Rectal smooth muscle tissue (tissue), 1 donor: ENCODE measurements at regions not wholly inside any gene's neighbourhood (a gene's known extent, or its start where the extent isn't known, plus 50 kb on each side); places are given as distances from the start of the nearest gene placed in this dataset.

ENCODE experiments used
- H3K27ac ChIP-seq: one replicate; pipeline ENCODE4 v1.7.0; 2013; ENCODE audit warnings: low read depth, low read length, inconsistent platforms
- H3K27me3 ChIP-seq: one replicate; pipeline ENCODE4 v1.7.0; 2013; ENCODE audit warnings: low read length; ENCODE audit not compliant: control insufficient read depth, insufficient read depth
- H3K36me3 ChIP-seq: one replicate; pipeline ENCODE4 v1.7.0; 2013; ENCODE audit warnings: low read length; ENCODE audit not compliant: control insufficient read depth, insufficient read depth
- H3K4me1 ChIP-seq: one replicate; pipeline ENCODE4 v1.7.0; 2013; ENCODE audit warnings: low read length; ENCODE audit not compliant: control insufficient read depth, insufficient read depth
- H3K4me3 ChIP-seq: one replicate; pipeline ENCODE4 v1.7.0; 2013; ENCODE audit warnings: low read length
- H3K9ac ChIP-seq: one replicate; pipeline ENCODE4 v1.7.0; 2013; ENCODE audit warnings: low read length

GRCh38 chr1:186536273-186536890 lies 75.5 kb upstream of the PDC start:
- Histone ChIP-seq H3K27me3 (no peaks in the 10 kb centered on the region), H3K36me3 (no peaks in the 10 kb centered on the region), H3K27ac (no peak overlapping the region), H3K4me1 (no peaks in the 10 kb centered on the region), H3K4me3 (no peak overlapping the region), H3K9ac (no peak overlapping the region)

- Histone ChIP-seq H3K27me3 (no peaks in the 10 kb centered on the region), H3K4me1 (no peaks in the 10 kb centered on the region), H3K9ac (no peak overlapping the region), H3K27ac (no peak overlapping the region), H3K4me3 (no peak overlapping the region), H3K36me3 (no peaks in the 10 kb centered on the region)
Observed at GRCh38 chr1:186535388-186536133, 74.6 kb upstream of the PDC start.

GRCh38 chr1:186534401-186534800 lies 73.5 kb upstream of the PDC start:
- Histone ChIP-seq H3K9ac (no peak overlapping the region), H3K4me3 (no peak overlapping the region), H3K36me3 (no peaks in the 10 kb centered on the region), H3K4me1 (no peaks in the 10 kb centered on the region), H3K27me3 (no peaks in the 10 kb centered on the region), H3K27ac (no peak overlapping the region)

GRCh38 chr1:186532466-186532865 lies 71.6 kb upstream of the PDC start:
- H3K27me3 ChIP-seq, result no peaks in the 10 kb centered on the region
- H3K4me3 ChIP-seq, result no peak overlapping the region
- H3K9ac ChIP-seq, result no peak overlapping the region
- no peak overlapping the region for H3K27ac ChIP-seq
- H3K4me1 ChIP-seq, result no peaks in the 10 kb centered on the region
- no peaks in the 10 kb centered on the region for H3K36me3 ChIP-seq

GRCh38 chr1:186531561-186532165 lies 70.7 kb upstream of the PDC start:
- Histone ChIP-seq H3K4me1 (no peaks in the 10 kb centered on the region), H3K9ac (no peak overlapping the region), H3K27ac (no peak overlapping the region), H3K4me3 (no peak overlapping the region), H3K36me3 (no peaks in the 10 kb centered on the region), H3K27me3 (no peaks in the 10 kb centered on the region)

GRCh38 chr1:186530109-186530508 lies 69.2 kb upstream of the PDC start:
- Histone ChIP-seq H3K27ac (no peak overlapping the region), H3K9ac (no peak overlapping the region), H3K27me3 (no peaks in the 10 kb centered on the region), H3K4me3 (no peak overlapping the region), H3K4me1 (no peaks in the 10 kb centered on the region), H3K36me3 (no peaks in the 10 kb centered on the region)

- H3K9ac ChIP-seq, result no peak overlapping the region
- no peaks in the 10 kb centered on the region for H3K4me1 ChIP-seq
- no peaks in the 10 kb centered on the region for H3K36me3 ChIP-seq
- H3K4me3 ChIP-seq, result no peak overlapping the region
- no peak overlapping the region for H3K27ac ChIP-seq
- no peaks in the 10 kb centered on the region for H3K27me3 ChIP-seq
Observed at GRCh38 chr1:186519982-186520381, 59.1 kb upstream of the PDC start.

GRCh38 chr1:186518822-186519381 lies 58.0 kb upstream of the PDC start:
- H3K36me3 ChIP-seq, result no peaks in the 10 kb centered on the region
- no peaks in the 10 kb centered on the region for H3K4me1 ChIP-seq
- H3K4me3 ChIP-seq, result no peak overlapping the region
- H3K9ac ChIP-seq, result no peak overlapping the region
- H3K27me3 ChIP-seq, result no peaks in the 10 kb centered on the region
- no peak overlapping the region for H3K27ac ChIP-seq

GRCh38 chr1:186518395-186518794 lies 57.5 kb upstream of the PDC start:
- Histone ChIP-seq H3K9ac (no peak overlapping the region), H3K4me1 (no peaks in the 10 kb centered on the region), H3K4me3 (no peak overlapping the region), H3K36me3 (no peaks in the 10 kb centered on the region), H3K27ac (no peak overlapping the region), H3K27me3 (no peaks in the 10 kb centered on the region)

GRCh38 chr1:186514367-186514766 lies 53.5 kb upstream of the PDC start:
- Histone ChIP-seq H3K36me3 (no peaks in the 10 kb centered on the region), H3K27ac (no peak overlapping the region), H3K4me3 (no peak overlapping the region), H3K27me3 (no peaks in the 10 kb centered on the region), H3K4me1 (no peaks in the 10 kb centered on the region), H3K9ac (no peak overlapping the region)

- Histone ChIP-seq H3K27ac (no peak overlapping the region), H3K36me3 (no peaks in the 10 kb centered on the region), H3K4me3 (no peak overlapping the region), H3K4me1 (no peaks in the 10 kb centered on the region), H3K9ac (no peak overlapping the region), H3K27me3 (no peaks in the 10 kb centered on the region)
Observed at GRCh38 chr1:186513526-186513925, 52.6 kb upstream of the PDC start.

GRCh38 chr1:186512698-186513457 lies 52.0 kb upstream of the PDC start:
- H3K27me3 ChIP-seq, result no peaks in the 10 kb centered on the region
- no peak overlapping the region for H3K4me3 ChIP-seq
- H3K9ac ChIP-seq, result no peak overlapping the region
- no peak overlapping the region for H3K27ac ChIP-seq
- no peaks in the 10 kb centered on the region for H3K36me3 ChIP-seq
- H3K4me1 ChIP-seq, result no peaks in the 10 kb centered on the region
